Stimulated activated CD4-positive, alpha-beta T cell treated with anti-CD3 and anti-CD28 coated beads, TNF-alpha, amount 100 ng/mL, for 48 hours (primary cell): ENCODE measurements at regions not wholly inside any gene's neighbourhood (a gene's known extent, or its start where the extent isn't known, plus 50 kb on each side); places are given as distances from the start of the nearest gene placed in this dataset.

ENCODE experiments used
- DNase-seq, 3 donors: peaks; one replicate each; pipeline ENCODE4 v3.0.0-alpha.2; 2020; ENCODE audit warnings: low read depth in 3 of 3

GRCh38 chr11:95389427-95389826 is 158.4 kb upstream of the SESN3 start:
- no peak for DNase-seq

DNA sequence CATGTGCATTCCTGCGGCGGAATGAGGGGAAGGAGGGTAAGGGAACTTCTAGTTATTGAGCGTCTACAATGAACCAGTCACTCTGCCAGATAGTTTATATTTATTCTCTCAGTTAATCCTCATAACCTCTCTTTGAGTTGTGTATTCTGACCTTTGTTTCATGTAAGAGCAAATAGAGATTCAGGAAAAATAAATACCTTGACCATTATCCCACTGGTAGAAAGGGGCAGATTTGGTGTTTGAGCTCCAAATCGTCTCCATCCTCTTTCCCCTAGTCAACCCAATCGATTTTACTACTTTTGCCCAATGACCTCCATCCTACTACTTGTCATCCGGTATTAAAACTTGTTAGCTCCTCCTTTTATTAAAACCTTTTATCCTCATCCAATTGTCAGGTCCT is 157.1 kb upstream of the SESN3 start:
- no peak for DNase-seq

- no peak for DNase-seq
Measured at GRCh38 chr11:95387325-95387724, 156.3 kb upstream of the SESN3 start.

GRCh38 chr11:95385577-95385976 is 154.6 kb upstream of the SESN3 start:
- DNase-seq = no peak

DNA sequence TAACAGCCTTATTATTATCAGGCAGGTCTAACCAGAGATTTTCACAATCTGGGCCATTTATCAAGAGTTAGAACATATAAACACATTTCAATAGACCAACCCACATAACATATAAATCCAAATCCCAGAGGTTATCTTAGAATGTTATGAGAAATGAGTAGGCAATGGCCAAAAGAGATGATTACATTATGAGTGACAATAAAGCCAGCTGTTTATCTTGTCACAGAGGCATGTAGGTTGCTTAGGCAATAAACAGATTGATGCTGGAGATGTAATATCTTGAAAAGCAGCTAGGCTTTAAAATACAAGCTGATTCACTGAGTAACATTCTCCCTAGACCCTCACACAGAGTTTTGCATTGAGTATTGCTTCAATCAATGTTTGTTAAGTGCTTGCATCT is 148.5 kb upstream of the SESN3 start:
- no peak for DNase-seq

GRCh38 chr11:95378789-95379188 is 147.8 kb upstream of the SESN3 start:
- DNase-seq = no peak

DNA sequence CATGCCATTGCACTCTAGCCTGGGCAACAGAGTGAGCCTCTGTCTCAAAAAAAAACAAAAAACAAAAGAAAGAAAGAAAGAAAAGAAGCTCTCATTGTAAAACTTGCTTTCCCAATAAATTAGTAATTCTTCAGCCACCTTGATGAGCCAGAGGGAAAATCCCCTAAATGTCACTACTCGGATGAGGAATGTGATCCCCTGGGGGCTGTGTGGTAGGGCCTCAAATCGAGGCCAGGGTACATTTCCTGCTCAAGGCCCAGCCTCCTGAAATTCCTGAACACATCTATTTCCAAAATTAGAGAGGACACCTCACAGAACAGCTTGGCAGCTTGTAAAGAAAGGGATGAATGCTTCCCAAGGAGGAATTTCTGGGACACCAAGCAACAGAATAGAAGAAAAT is 147.1 kb upstream of the SESN3 start:
- DNase-seq = no peak

- no peak for DNase-seq
Measured at GRCh38 chr11:95375886-95376285, 144.9 kb upstream of the SESN3 start.

DNA sequence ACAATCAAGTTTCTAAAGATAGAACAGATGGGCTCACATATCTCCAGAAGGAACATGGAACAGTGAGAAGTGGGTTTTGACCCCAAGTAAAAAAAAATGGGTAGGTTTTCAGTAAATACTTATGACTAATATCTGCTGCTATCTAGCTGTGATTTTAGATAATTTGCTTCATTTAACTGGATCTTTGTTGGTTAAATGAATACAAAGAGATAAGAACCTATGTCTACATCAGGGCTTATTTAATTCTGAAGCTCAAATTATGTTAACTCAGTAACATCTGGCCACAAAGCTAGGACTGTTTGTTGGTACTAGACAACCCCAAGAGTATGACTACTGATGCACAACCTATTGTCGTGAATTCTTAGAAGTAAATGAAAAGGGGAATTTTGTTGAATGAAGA is 144.4 kb upstream of the SESN3 start:
- no peak for DNase-seq

DNA sequence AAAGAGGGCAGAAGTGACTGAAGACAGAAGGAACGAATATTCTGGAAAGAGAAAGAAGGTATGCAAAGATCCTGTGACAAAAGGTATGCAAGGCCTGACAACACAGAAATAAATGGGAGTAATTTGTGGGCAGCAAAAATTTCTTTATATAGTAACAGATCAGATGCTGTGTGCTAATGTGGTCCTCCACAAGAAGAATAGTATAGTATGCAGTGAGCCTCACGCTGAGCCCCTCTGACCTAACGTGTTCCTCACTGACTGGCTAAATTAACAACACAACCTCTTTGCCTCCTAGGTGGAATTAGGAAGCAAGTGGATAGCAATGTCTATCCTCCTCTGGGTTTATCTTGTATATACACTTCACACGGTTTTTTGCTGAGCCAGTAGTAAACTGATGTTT is 143.1 kb upstream of the SESN3 start:
- DNase-seq = no peak

DNA sequence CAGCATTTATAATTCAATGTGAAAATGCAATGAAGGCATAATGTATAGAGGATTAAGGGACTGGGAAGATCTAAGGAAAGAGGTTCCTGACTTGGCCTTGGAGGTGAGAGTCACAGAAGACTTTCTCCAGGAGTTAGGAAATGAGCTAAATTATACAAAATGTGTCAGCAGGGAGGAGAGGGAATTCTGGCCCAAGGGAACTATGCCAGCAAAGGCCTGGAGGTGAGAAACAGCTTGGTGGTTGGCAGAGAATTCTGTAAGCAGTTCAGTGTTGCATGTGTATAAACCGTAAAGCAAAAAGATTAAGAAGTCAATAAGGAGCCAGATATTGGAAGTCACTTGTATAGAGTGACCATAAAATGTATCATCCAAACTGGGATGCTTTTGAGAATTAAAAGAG is 142.2 kb upstream of the SESN3 start:
- DNase-seq = no peak

DNA sequence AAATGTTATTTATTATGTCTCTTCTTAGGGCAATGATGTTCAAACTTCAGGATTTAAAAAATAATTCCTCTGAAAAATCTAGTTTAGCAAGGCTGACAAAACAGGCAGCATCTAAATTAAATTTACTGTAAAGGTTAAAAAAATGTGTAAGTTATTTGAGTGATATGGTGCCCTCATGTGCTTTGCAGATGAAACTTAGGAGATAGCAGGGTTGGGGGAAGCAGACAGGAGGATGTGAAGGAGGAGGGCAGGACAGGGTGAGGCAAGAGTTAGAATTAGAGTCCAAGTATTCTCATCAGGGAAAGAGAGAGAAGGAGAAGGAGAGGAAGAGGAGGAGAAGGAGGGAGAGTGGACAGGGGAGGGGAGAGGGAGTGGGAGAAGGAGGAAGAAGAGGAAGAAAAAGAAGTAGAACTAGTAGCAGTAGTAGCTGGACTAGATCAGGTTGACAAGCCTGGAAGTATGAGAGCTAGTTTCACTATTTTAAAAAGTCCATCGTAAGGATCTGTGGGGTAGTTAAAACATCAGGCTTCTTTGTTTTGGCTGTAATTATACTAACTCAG is 141.2 kb upstream of the SESN3 start:
- DNase-seq = no peak

DNA sequence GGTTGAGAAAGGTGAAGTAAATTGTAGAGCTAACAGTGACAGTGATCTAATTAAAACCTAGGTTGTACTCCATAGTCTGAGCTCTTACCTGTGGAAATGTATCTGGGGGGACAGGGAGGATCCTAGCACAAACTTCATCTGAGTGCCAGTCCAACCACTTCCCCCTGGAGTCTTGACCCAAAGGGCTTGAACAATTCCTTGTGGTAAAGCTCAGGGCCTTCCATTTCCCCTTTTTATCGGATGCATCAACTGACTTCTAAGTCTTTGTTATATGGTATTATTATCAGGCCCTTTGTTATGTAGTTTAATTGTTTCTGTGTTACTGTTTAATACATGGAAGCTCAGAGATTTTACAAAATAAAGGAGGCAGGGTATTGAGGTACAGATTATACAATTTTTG is 140.2 kb upstream of the SESN3 start:
- DNase-seq = no peak

- DNase-seq = no peak
Measured at GRCh38 chr11:95367726-95368125, 136.7 kb upstream of the SESN3 start.

- no peak for DNase-seq
Measured at GRCh38 chr11:95365348-95365747, 134.3 kb upstream of the SESN3 start.

- no peak for DNase-seq
Measured at GRCh38 chr11:95364324-95365295, 133.6 kb upstream of the SESN3 start.

DNA sequence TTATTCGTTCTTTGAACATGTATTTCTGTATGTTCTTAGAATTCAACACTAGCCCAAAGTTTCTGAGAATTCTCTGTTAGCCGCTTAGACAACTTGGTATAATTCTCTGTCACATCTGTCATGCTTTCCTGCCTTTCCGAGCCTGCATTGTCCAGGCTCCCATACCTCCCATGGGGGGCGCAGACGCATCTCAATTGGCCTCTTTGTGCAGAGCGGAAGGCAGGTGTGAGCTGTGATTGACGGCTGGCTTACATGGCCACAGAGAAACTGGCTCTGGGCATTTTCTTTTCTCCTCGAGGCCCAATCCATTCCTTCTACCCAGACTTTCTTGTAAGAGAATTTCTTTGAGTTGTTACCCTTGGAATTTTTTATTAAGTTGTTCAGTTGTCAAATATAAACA is 132.7 kb upstream of the SESN3 start:
- DNase-seq = no peak

DNA sequence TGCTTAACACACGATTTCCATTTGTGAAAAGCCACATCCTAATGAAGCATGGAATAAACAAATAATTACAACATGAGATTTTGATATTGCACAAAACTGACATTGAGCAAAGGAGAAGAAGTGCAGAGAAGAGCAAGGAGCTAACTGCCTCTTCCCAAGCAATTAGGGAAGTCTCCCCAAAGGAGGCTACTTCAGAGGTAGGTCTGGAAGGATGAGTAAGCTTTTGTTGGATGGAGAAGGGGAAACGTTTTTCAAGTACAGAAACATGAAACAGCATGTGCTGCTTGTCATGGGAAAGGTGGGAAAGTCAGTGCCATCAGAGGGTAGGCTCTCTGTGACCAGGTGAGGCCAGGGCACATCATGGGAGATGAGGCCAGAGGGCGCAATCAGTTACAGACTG is 132.2 kb upstream of the SESN3 start:
- DNase-seq = no peak

- no peak for DNase-seq
Measured at GRCh38 chr11:95361180-95361579, 130.2 kb upstream of the SESN3 start.

DNA sequence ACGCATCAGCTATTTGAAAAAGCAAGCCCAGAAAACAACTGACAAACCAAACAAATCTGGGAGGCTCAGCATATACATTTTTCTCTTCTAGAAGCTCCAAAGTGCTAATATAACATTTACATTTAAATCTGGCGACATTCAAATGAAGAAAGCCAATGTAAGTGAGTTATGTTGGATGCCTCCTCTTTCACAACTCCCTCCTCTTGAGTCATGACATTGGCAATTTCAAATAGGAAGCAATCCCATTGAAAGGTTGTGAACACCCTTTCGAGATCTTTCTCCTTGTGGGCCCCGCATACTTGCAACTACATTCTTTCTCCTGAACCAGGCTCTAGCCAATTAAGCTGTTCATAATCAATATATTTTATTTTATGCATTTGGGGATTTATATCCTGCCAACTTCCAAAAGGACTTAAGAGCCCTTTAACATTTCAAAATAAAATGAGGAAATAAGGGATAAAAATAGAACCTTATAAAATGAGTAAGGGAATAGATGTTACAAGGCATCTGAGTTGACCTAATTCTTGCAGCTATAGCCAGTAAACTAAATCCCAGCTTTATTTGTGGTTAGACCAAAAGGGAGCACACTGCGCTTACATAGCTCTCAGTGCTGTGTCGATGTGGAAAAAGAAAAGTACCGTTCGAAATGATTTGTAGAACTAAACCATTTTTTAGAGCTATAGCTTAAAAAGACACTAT is 129.5 kb upstream of the SESN3 start:
- no peak for DNase-seq

GRCh38 chr11:95359756-95360155 is 128.8 kb upstream of the SESN3 start:
- DNase-seq = no peak

DNA sequence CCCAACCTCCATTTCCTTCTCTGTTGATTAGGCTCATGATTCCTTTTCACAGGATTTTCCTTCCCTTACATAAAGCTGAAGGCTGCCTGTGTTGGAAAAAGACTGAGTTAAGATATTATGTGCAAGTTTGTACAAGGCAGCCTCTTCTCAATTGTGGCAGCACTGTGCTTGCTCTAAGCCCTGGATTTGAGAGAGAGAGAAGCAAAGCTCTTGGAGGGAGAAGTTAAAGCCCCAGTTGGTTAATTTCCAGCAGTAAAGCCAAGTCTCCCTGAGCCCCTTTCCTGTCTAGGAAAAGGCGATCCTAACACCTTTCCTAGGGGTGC is 128.3 kb upstream of the SESN3 start:
- no peak for DNase-seq
